ENCODE measurements at regions not wholly inside any gene's neighbourhood (a gene's known extent, or its start where the extent isn't known, plus 50 kb on each side); places are given as distances from the start of the nearest gene placed in this dataset.
"Not testable (repeated sequence)": the region's sequence is repeated elsewhere in the genome, so short reads cannot be mapped to it uniquely, and the experiment has no call there.

DNA sequence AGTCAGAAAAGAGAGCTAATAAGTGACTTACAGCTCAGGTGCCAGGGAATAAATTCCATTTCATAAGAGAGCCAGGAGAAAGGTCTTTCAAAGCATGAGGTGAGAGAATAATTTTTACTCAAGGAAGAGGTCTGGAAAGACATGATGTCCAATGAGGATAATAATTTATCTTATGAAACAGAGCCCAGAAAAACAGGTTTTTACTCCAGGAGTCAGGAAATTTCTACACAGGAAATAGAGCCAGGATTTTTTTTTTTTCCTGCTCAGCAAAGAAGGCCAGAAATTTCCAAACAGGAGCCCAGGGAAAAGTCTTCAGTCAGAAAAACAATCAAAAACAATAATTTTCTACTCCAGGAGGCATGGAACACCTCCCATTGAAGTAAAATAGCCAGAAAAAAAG, 1185.7 kb upstream of the TSPY4 start:
- no peak for DNase-seq

- no peak for DNase-seq
Measured at GRCh38 chrY:8128578-8128977, 1208.7 kb upstream of the TSPY4 start.

- DNase-seq = no peak
Measured at GRCh38 chrY:8125907-8126571, 1211.2 kb upstream of the TSPY4 start.

GRCh38 chrY:8121825-8122224, 1210.3 kb upstream of the AMELY start:
- DNase-seq = no peak

DNA sequence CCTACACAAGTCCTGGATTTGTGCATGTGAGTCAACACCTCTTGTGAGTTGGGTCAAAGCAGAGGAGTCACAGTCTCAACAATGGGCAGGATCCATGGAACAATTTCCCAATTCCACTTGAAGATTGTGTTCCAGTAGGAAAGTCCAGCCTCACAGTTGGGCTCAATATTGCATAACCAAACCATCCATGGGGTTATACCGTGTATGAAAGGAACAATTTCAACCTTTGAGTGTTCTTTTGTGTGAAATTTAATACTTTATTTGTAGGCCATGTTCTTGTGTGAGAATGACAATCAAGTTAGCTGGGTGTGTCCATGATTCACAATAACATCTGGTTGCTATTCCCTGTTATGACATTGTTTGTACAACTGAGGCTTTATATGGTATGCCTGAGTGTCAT, 1182.9 kb upstream of the AMELY start:
- no peak for DNase-seq

GRCh38 chrY:8092926-8093325, 1181.4 kb upstream of the AMELY start:
- DNase-seq = no peak

GRCh38 chrY:8085925-8086324, 1174.4 kb upstream of the AMELY start:
- no peak for DNase-seq

GRCh38 chrY:8084192-8084591, 1172.6 kb upstream of the AMELY start:
- DNase-seq = no peak

DNA sequence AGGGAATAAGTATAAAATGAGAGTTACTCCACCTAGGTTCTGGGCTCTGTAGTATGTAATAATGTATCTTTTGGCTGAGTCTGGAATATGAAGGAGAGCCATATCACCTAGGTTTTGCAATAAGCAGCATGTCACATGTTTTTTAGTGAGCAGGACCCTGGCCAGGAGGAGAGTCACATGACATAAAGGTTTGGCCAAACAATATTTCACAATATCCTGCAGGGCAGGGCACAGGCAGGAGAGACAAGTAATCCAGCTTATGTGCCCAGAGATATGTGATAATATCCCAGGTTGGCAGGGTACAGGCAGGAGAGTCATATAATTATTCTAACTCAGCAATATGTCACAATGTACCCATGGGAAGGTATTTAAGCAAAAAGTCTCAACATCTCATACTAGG, 1169.6 kb upstream of the AMELY start:
- no peak for DNase-seq

- DNase-seq = no peak
Measured at GRCh38 chrY:8065220-8065619, 1153.7 kb upstream of the AMELY start.

- no peak for DNase-seq
Measured at GRCh38 chrY:8064500-8064899, 1152.9 kb upstream of the AMELY start.

GRCh38 chrY:8063973-8064372, 1152.4 kb upstream of the AMELY start:
- no peak for DNase-seq

DNA sequence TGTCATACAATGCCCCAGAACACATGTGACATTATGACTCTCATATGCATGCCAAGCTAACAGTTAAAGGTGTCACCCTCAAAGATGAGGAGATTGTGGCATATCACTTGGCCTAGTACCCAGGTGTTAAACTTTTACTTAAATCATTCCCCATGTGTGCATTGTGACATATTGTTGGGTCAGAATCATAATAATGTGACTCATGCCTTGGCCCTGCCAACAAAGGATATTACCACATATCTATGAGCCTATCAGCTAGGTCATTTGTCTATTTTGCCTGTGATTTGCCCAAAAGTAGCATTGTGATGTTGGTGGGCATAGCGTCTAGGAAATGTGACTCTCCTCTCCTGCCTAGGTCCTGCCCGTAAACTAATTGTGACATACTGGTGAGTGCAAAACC, 1147.1 kb upstream of the AMELY start:
- DNase-seq = no peak

GRCh38 chrY:8051340-8051739, 1139.8 kb upstream of the AMELY start:
- DNase-seq = no peak

DNA sequence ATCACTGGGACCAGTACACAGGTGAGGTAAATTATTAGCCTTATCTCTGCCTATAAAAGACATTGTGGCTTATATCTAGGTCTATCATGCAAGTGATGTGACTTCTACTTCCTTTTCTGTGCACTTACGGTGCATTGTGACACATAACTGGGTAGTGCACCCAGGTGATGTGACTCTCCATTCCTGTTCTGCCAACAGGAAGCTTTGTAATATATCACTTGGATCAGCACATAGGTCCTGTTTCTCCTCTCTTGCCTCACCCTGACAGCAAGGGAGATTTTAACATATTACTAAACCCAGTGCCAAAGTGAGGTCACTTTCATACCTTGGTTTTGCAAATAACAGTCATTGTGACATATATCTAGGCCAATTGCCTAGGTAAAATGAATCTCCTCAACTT, 1129.7 kb upstream of the AMELY start:
- DNase-seq = no peak

DNA sequence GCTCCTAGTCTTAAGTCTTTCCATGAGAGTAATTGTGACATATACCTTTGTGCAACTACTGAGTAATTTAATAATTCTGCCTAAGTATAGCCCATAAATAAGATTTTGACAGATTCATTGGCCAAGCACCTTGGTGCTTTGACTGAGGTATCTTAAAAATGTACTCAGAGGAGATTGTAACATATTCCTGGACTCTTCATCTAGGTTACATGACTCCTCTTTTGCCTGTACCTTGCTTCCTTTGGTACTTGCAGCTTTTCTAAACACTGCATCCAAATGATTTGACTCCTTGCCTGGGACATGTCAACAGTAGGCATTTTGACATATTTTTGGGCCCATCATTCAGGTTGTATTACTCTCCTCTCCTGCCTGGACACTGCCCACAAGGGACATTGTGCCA, 1125.0 kb upstream of the AMELY start:
- no peak for DNase-seq

- DNase-seq = no peak
Measured at GRCh38 chrY:8035653-8036052, 1124.1 kb upstream of the AMELY start.

DNA sequence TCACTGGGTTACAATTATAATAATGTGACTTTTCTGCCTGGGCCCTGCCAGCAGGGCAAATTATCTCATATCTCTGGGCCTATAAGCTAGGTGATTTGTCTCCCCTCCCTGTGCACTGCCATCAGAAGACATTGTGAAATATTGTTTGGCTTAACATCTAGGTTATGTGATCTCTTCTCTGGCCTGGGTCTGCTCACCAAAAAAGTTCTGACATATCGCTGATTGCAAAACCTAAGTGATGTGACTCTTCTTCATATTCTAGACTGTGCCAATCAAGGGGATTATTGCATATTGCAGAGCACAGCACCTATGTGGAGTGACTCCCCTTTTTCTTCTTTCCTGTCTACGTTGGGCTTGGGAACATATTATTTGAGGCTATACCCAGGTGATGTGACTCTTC, 1123.1 kb upstream of the AMELY start:
- DNase-seq = no peak

DNA sequence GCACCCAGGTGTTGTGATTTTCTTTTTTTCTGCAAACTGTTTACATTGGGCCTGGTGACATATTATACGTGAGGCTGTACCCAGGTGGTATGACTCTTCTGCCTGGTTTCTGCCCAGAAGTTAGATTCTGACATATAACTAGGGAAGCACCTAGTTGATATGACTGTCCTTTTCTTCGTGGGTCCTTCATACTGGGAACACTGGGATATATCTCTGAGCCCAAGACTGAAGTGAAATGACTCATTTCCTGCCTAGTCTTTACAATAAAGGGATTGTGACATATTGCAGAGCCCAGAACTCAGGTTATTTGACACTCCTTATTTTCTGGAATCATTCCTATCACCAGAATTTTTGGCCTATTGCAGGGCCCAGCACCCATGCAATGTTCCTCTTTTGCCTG, 1121.6 kb upstream of the AMELY start:
- no peak for DNase-seq

GRCh38 chrY:8020540-8020939, 1109.0 kb upstream of the AMELY start:
- no peak for DNase-seq

DNA sequence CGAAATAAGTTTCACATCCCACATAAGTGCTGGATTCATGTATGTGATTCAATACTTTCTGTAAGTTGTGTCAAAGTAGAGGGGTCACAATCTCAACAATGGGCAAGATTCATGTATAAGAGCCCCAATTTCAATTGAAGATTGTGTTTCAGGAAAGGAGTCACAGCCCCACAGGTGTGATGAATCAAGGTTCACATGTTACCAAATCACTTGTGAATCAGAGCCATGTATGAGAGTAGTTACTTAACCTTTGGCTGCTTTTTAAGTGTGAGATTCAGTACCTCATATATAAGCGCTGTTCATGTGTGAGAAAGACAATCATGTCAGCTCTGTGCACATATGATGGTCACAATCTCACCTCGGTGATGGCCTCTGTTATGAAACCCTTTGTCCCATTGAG, 1100.0 kb upstream of the AMELY start:
- no peak for DNase-seq

GRCh38 chrY:8004196-8004595, 1092.6 kb upstream of the AMELY start:
- DNase-seq = no peak

DNA sequence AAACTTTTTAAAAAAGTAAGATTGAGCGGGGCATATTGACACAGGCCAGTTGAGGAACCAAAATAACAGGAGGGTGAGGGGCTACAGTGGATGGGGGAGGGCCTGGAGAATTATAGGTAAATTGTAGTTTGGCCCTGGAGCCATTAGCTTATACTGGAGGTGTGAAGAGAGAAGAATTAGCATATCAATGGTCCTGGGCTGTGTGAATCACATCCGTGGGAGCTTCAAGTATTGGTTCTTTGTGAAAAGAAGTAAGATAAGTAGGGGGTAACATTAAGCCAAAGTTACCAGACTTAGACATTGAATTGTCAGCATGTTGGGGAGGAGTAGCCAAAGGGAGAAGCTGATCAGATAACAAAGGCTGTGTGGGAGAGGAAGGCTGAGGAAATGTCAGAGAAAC, 1085.2 kb upstream of the AMELY start:
- no peak for DNase-seq

DNA sequence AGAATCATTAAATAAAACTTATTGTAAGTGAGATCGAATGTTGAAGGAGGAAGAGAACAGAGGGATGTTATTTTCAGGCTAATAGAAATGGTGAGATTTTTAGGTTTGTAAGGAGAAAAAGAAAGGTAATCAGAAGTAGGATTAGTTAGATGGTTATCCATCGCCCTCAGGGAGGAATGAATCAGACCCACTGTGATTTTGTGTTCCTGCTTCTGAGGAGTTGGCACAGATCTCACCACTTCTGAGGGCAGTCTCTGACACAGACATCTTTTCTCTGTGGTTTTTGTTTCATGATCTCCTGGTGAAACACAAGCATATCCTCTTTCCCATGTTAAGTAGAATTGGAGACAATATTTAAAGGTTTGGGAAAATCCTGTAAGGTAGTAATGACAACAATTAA, 1083.2 kb upstream of the AMELY start:
- DNase-seq = not testable (repeated sequence)

DNA sequence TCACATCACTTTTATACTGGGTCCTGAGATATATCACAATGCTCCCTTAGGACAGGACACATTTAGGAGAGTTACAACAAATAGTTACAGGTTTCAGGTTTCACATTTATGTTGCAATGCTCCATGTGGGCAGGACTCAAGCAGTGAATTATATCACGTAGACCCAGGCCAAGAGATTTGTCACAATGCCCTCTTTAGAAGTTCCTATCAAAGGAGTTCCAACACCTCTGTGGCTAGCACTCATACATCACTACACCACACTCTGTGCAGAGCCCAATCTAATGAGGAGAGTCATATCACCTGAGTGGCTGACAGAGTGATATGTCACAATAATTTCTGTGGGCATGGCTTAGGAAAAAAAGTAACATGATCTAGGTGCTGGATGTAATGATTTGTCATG, 1068.2 kb upstream of the AMELY start:
- no peak for DNase-seq

DNA sequence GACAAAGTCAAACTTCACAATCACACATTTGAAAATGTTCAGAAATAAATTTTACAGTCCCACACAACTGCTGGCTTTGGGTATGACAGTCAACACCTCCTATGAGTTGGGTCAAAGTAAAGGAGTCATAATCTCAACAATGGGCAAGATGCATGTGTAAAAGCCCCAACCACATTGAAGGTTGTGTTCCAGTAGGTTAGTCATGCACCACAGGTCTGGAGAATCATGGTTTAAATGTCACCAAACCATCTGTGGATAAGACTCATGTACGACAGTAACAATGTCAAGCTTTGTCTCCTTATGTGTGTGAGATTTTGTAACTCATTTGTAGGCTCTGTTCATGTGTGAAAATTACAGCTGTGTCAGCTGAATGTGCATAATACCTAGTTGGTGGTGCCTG, 1065.7 kb upstream of the AMELY start:
- no peak for DNase-seq
